OCI-LY3 (cell line): ENCODE measurements at regions not wholly inside any gene's neighbourhood (a gene's known extent, or its start where the extent isn't known, plus 50 kb on each side); places are given as distances from the start of the nearest gene placed in this dataset.

Source experiments
- EZH2phosphoT487 ChIP-seq: fragments of 200-600 bp; shearing (Covaris generic); IDR thresholded peaks from 2 replicates; pipeline ENCODE4 v1.6.1; 2018; ENCODE audit warnings: antibody characterized with exemption, mixed run types, low read depth
- TF ChIP-seq, protein P1 (sequence below): fragments of 200-600, 300-600 bp; sonication (generic); IDR thresholded peaks from 2 replicates; pipeline ENCODE4 v1.5.1; 2014; ENCODE audit warnings: antibody characterized with exemption, low read length, low read depth

DNA sequence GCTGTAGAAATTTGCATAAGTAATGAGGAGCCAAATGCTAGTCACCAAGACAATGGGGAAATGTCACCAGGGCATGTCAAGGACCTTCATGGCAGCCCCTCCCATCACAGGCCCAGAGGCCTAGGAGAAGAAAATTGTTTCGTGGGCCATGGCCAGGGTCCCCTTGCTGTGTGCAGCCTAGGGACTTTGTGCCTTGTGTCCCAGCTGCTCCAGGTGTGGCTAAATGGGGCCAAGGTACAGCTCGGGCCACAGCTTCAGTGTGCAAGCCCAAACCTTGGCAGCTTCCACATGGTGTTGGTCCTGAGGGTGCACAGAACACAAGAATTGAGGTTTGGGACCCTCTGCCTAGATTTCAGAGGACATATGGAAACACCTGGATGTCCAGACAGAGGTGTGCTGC lies 208.8 kb upstream of the TBC1D5 start:
- TF ChIP-seq, protein P1, sequence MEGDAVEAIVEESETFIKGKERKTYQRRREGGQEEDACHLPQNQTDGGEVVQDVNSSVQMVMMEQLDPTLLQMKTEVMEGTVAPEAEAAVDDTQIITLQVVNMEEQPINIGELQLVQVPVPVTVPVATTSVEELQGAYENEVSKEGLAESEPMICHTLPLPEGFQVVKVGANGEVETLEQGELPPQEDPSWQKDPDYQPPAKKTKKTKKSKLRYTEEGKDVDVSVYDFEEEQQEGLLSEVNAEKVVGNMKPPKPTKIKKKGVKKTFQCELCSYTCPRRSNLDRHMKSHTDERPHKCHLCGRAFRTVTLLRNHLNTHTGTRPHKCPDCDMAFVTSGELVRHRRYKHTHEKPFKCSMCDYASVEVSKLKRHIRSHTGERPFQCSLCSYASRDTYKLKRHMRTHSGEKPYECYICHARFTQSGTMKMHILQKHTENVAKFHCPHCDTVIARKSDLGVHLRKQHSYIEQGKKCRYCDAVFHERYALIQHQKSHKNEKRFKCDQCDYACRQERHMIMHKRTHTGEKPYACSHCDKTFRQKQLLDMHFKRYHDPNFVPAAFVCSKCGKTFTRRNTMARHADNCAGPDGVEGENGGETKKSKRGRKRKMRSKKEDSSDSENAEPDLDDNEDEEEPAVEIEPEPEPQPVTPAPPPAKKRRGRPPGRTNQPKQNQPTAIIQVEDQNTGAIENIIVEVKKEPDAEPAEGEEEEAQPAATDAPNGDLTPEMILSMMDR: no peak
- TF ChIP-seq EZH2phosphoT487: no peak
